ENCODE measurements at regions not wholly inside any gene's neighbourhood (a gene's known extent, or its start where the extent isn't known, plus 50 kb on each side); places are given as distances from the start of the nearest gene placed in this dataset.

- no peak for TF ChIP-seq POLR2A (IDR thresholded peaks at IDR 0.05; ENCODE audit: low read depth, low read length)
- no peak for TF ChIP-seq POLR2AphosphoS5 (IDR thresholded peaks at IDR 0.05; ENCODE audit: low read depth, low read length)
- TF ChIP-seq TAF1 (IDR thresholded peaks at IDR 0.05; ENCODE audit: low read depth, low read length), result no peak
Observed at GRCh38 chr3:82493858-82494257, 732.4 kb upstream of the GBE1 start.

All from GM12891 (cell line).